ENCODE measurements at regions not wholly inside any gene's neighbourhood (a gene's known extent, or its start where the extent isn't known, plus 50 kb on each side); places are given as distances from the start of the nearest gene placed in this dataset.

- TF ChIP-seq EP300 (IDR thresholded peaks at IDR 0.05) (no peak), POLR2A (IDR thresholded peaks at IDR 0.05; ENCODE audit: low read depth) (no peak), POLR2AphosphoS5 (IDR thresholded peaks at IDR 0.05) (no peak)
- TF ChIP-seq, protein P1, sequence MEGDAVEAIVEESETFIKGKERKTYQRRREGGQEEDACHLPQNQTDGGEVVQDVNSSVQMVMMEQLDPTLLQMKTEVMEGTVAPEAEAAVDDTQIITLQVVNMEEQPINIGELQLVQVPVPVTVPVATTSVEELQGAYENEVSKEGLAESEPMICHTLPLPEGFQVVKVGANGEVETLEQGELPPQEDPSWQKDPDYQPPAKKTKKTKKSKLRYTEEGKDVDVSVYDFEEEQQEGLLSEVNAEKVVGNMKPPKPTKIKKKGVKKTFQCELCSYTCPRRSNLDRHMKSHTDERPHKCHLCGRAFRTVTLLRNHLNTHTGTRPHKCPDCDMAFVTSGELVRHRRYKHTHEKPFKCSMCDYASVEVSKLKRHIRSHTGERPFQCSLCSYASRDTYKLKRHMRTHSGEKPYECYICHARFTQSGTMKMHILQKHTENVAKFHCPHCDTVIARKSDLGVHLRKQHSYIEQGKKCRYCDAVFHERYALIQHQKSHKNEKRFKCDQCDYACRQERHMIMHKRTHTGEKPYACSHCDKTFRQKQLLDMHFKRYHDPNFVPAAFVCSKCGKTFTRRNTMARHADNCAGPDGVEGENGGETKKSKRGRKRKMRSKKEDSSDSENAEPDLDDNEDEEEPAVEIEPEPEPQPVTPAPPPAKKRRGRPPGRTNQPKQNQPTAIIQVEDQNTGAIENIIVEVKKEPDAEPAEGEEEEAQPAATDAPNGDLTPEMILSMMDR (IDR thresholded peaks at IDR 0.05): no peak
Measured at GRCh38 chr2:199055336-199055735, 402.4 kb downstream of the SATB2 start.

Measured in esophagus muscularis mucosa (tissue), 4 donors.